RPMI8226 (cell line): ENCODE measurements at regions not wholly inside any gene's neighbourhood (a gene's known extent, or its start where the extent isn't known, plus 50 kb on each side); places are given as distances from the start of the nearest gene placed in this dataset.

Source experiments
- DNase-seq: peaks from one replicate; pipeline ENCODE4 v3.0.0-alpha.2; 2015

GRCh38 chr15:46672041-46672440 lies 1037.2 kb downstream of the SQOR start:
- no peak for DNase-seq

- no peak for DNase-seq
Observed at GRCh38 chr15:46676233-46677206, 1040.8 kb upstream of the SEMA6D start.

- DNase-seq = no peak
Observed at GRCh38 chr15:46677491-46677890, 1039.8 kb upstream of the SEMA6D start.

- no peak for DNase-seq
Observed at GRCh38 chr15:46681901-46682300, 1035.4 kb upstream of the SEMA6D start.

- peak; percentile 82 for DNase-seq
Observed at GRCh38 chr15:46682969-46683791, 1034.1 kb upstream of the SEMA6D start.

DNA sequence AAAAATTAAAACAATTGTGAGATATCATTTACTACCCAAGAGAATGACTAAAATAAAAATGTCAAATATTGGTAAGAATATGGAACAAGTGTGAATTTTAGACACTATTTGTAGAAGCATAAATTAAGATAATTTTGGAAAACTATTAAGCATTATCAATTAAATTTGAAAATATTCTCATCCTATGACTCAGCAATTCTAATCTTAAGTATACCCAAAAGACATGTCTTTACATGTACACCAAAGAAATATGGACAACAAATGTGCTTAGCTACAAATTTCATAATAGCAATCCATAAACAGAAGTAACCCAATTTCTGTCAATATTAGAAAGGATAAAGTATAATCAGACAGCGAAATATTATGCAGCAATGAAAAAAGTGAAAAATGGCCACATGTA lies 1032.2 kb upstream of the SEMA6D start:
- DNase-seq = no peak

- DNase-seq = no peak
Observed at GRCh38 chr15:46685681-46686080, 1031.6 kb upstream of the SEMA6D start.

- DNase-seq = no peak
Observed at GRCh38 chr15:46696281-46696680, 1021.0 kb upstream of the SEMA6D start.

DNA sequence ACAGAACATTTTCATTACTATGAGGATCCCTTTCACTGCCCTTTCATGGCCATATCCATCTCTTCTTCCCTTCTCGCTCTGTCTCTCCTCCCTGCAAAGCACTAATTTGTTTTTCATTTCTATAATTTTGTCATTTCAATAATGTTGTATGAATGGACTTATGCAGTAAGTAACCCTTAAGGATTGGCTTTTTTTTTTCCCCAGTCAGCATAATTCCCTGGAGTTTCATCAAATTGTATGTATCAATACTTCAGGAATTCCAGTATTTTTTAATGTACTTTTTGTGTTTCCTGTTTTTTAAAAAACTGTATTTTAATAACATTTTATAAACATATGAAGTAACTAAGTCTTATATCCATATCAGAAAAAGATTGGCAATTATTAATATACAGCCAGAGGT lies 1016.0 kb upstream of the SEMA6D start:
- no peak for DNase-seq

- no peak for DNase-seq
Observed at GRCh38 chr15:46701896-46702295, 1015.4 kb upstream of the SEMA6D start.

DNA sequence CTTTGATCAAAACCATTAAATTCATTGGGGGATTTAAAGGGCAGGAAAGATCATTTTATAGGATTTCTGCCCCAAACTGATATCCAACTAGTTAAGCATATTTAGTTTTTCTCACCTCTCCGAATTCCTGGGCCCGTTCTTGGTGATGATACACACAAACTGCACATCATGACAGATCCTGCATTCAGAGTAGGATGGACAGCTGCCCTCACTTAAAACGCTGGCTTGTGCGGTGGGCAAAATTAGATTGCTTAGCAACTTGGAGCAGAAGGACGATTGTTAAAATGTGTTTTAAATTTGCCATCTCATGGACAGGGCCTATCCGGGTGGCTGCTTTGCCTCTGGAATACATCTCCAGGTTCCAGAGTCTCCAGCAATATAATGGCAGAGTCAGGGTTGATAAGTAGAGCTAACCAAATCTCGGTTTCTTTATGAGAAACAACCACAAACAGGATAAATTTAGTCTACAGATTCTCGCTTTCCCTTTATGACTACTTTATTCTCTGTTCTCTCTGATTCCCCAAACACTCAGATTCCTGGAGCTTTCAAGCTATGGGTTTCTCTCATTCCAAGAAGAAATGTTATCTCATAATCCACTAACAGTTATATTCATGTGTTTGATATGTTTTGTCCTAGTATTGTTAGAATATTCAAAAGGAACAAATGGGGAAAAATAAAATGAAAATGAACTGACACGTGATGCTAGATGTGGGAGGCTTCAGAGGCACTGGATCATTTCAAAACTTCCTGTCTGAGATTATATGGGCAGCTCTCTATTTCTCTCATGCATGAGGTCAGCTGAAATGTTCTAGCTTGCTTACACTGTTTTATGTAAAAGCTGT lies 1014.1 kb upstream of the SEMA6D start:
- DNase-seq = peak; percentile 42

- peak; percentile 21 for DNase-seq
Observed at GRCh38 chr15:46703871-46704637, 1013.3 kb upstream of the SEMA6D start.

DNA sequence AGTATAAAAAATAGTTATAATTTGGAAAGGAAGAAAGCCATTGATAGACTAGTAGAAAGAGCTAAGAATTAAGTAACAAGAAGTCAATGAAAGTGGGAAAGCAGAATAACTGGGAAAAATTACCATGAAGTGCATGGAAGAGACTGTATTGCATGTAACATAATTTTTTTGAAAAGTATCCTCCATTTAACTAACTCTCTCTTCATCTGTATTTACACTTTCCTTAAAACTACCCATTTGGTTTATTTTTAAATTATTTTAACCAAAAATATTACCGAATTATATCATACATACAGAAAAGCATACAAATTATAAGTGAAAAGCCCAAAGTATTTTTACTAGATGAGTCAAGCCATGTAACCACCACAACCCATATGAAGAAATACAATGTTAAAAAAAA lies 1009.9 kb upstream of the SEMA6D start:
- DNase-seq = no peak

DNA sequence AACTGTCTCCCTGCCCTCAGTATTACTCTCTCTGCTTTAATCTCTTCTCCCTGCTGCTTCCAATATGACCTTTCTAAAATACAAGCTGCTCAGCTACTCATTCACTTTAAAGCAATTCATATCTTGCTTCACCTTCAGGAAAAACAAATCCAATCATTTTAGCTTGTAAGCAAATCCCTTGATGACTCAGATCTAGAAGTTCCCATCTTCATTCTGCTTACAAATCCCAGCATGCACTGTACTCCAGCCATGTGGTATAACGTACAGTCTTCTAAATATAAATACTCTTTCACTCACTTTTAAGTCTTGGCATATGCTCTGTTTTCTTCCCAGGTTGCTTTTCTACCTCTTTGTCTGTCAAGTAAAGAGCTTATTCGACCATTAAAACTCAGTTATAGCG lies 1009.1 kb upstream of the SEMA6D start:
- DNase-seq = no peak

- peak; percentile 96 for DNase-seq
Observed at GRCh38 chr15:46709460-46710083, 1007.7 kb upstream of the SEMA6D start.

DNA sequence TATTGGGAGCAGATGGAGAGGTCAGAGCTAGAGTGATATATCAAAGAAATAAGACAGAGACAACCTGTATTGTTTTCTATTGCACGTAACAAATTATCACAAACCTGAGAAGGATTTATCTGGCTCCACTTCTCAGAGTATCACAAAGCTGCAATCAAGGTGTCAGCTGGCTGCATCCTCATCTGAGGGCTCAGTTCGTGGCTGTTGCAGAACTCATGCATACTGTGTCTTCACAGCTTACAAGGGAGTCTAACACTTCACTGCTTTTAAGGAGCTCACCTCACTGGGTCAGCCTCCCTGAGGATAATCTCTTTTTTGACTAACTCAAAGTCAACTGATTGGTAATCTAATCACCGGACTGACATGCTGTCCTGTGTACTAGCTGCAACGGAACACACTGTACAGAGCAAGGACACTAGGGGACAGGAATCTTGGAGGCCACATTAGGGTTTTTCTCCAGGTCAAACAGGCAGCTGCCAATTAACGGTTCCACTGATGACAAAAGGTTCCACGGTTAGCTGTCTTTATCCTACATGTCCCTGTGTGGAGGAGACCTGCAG lies 1006.8 kb upstream of the SEMA6D start:
- peak; percentile 43 for DNase-seq

DNA sequence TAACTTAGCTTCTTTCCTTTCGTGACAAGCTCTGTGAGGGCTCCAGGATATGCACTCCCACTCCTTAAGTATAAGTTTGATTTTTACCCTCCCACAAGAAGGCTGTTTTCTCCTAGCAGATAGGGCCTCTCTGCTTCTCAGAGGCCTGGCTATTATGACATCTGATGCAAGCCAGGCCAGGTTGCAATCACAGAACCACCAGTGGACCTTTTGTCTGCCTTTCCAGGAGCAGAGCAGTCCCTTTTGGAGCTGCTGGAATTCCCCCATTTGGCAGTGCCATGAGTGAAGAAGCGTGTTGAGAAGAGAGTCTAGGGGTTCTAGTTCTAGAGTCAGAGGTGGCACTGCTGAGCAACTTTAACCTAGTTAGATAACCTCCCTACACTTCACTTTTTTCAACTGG lies 1004.3 kb upstream of the SEMA6D start:
- DNase-seq = no peak

DNA sequence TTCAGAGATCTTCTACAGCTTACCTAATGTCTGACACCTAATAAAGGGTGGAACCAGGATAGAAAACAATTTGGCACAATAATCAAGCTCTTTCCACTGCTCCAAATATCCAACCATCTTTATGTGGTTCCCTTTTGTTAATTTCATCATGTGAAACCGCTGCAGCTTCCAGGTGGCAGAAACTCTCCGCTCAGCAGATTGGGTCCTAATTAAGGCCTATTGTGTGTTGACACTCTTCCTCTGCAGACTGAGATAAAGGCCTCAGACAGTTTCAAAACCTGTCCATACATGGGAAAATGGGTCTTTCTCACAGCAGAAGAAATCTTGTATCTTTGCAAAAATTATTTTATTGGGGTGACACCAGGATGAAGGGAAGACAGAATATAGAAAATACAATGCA lies 1002.4 kb upstream of the SEMA6D start:
- DNase-seq = peak; percentile 96

GRCh38 chr15:46723308-46723707 lies 994.0 kb upstream of the SEMA6D start:
- no peak for DNase-seq

GRCh38 chr15:46732060-46732459 lies 985.2 kb upstream of the SEMA6D start:
- no peak for DNase-seq

DNA sequence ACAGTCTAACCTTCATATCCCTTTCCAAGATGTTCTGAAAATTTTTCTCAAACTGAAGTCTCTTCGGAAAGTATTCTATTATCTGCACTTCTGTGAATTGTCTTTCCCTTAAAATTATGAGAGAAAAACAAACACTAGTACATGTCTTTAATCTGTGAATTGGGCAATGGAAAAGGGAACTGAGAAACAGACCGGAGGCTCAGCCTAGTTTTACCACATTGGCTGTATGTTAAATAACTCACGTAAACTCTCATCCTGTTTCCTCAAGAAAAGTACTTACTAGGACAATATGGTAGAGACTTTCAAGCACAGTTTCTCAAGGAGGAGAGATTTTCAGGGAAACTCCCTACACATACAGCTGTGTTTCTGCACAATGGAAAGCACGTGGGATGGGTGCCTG lies 982.2 kb upstream of the SEMA6D start:
- peak; percentile 86 for DNase-seq
